ENCODE measurements at regions not wholly inside any gene's neighbourhood (a gene's known extent, or its start where the extent isn't known, plus 50 kb on each side); places are given as distances from the start of the nearest gene placed in this dataset.

DNA sequence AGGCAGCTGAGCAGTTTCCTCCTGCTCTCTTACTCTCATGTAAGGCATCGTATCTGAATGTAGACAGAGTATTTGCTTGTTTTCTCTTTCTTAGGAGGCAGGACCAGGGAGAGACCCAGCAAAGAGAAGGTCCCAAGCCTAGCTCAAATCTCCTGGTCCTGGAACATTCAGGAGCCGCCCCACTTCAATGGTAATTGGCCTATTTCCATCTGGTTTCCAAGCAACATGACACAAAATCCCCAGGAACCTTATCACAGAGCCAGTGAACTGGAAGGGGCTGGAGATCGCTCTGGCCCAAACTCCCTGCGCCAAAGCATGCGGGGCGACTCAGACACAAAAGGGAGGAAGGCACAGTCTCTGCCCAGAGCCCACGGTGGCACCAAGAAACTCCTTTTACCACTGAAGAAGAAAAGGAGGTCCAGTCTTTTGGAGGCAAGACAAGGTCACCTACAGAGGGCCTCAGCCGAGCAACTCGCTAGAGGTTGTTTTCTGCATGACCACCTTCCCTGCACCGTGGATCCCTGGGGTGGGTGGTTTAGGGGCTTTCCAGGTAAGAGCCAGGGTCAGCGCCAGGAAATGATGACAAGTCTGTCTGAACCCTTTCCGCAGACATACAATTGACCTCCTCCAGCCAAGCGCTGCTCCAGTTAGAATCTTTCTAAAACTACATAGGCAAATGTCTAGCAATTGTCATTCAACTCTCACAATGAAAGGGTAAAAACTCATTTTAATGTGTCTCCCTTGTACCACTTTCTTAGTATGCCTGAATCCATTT, 394.7 kb downstream of the SOX9 start:
- TF ChIP-seq POLR2A (IDR thresholded peaks at IDR 0.05; ENCODE audit: low read length) (no peak), GATA1 (IDR thresholded peaks at IDR 0.05; ENCODE audit: low read depth, low read length) (no peak)
